ENCODE measurements at regions not wholly inside any gene's neighbourhood (a gene's known extent, or its start where the extent isn't known, plus 50 kb on each side); places are given as distances from the start of the nearest gene placed in this dataset.

- no peak for DNase-seq
- no peak overlapping the region for H3K27ac Mint-ChIP-seq
- no peaks in the 10 kb centered on the region for H3K36me3 Mint-ChIP-seq (ENCODE audit: low read depth)
- no peaks in the 10 kb centered on the region for H3K9me3 Mint-ChIP-seq
- no peak for TF ChIP-seq CTCF (IDR thresholded peaks at IDR 0.05)
- H3K27me3 Mint-ChIP-seq (ENCODE audit: insufficient read depth): no peaks in the 10 kb centered on the region
- no peak overlapping the region for H3K4me3 Mint-ChIP-seq
- H3K4me1 Mint-ChIP-seq (ENCODE audit: low read depth): peaks cover 12% of the 10 kb centered on the region
Observed at GRCh38 chr3:152516216-152516615, 247.5 kb downstream of the MBNL1 start.

GRCh38 chr3:152517502-152517901 is 248.8 kb downstream of the MBNL1 start:
- Mint-ChIP-seq H3K4me1 (ENCODE audit: low read depth) (peaks cover 12% of the 10 kb centered on the region), H3K27me3 (ENCODE audit: insufficient read depth) (no peaks in the 10 kb centered on the region), H3K36me3 (ENCODE audit: low read depth) (no peaks in the 10 kb centered on the region), H3K27ac (no peak overlapping the region), H3K4me3 (no peak overlapping the region), H3K9me3 (no peaks in the 10 kb centered on the region)
- DNase-seq: no peak
- no peak for TF ChIP-seq CTCF (IDR thresholded peaks at IDR 0.05)

- DNase-seq: no peak
- Mint-ChIP-seq H3K27ac (no peak overlapping the region), H3K27me3 (ENCODE audit: insufficient read depth) (no peaks in the 10 kb centered on the region), H3K4me3 (no peak overlapping the region), H3K9me3 (no peaks in the 10 kb centered on the region), H3K36me3 (ENCODE audit: low read depth) (no peaks in the 10 kb centered on the region), H3K4me1 (ENCODE audit: low read depth) (peaks cover 12% of the 10 kb centered on the region)
- no peak for TF ChIP-seq CTCF (IDR thresholded peaks at IDR 0.05)
Observed at GRCh38 chr3:152518346-152518745, 249.6 kb downstream of the MBNL1 start.

- peaks cover 12% of the 10 kb centered on the region for H3K4me1 Mint-ChIP-seq (ENCODE audit: low read depth)
- no peaks in the 10 kb centered on the region for H3K9me3 Mint-ChIP-seq
- no peak for DNase-seq
- H3K36me3 Mint-ChIP-seq (ENCODE audit: low read depth): no peaks in the 10 kb centered on the region
- no peak overlapping the region for H3K27ac Mint-ChIP-seq
- no peak for TF ChIP-seq CTCF (IDR thresholded peaks at IDR 0.05)
- H3K4me3 Mint-ChIP-seq: no peak overlapping the region
- H3K27me3 Mint-ChIP-seq (ENCODE audit: insufficient read depth): no peaks in the 10 kb centered on the region
Observed at GRCh38 chr3:152519376-152519775, 250.6 kb downstream of the MBNL1 start.

- H3K36me3 Mint-ChIP-seq (ENCODE audit: low read depth): no peaks in the 10 kb centered on the region
- TF ChIP-seq CTCF (IDR thresholded peaks at IDR 0.05): no peak
- H3K4me3 Mint-ChIP-seq: no peak overlapping the region
- H3K27ac Mint-ChIP-seq: no peak overlapping the region
- H3K9me3 Mint-ChIP-seq: no peaks in the 10 kb centered on the region
- H3K27me3 Mint-ChIP-seq (ENCODE audit: insufficient read depth): no peaks in the 10 kb centered on the region
- peaks cover 12% of the 10 kb centered on the region for H3K4me1 Mint-ChIP-seq (ENCODE audit: low read depth)
- DNase-seq: no peak
Observed at GRCh38 chr3:152522036-152522435, 253.3 kb downstream of the MBNL1 start.

Data from HFFc6 (cell line).